ENCODE measurements at regions not wholly inside any gene's neighbourhood (a gene's known extent, or its start where the extent isn't known, plus 50 kb on each side); places are given as distances from the start of the nearest gene placed in this dataset.

- intact Hi-C loops (cut with DNase I, micrococcal nuclease): no loop called here
- no peaks in the 10 kb centered on the region for H3K4me1 ChIP-seq (ENCODE audit: insufficient read depth, low read length)
- no peaks in the 10 kb centered on the region for H3K9me3 ChIP-seq (ENCODE audit: control insufficient read depth in 1 of 2, insufficient read depth in 1 of 2, low read length in 2 of 2)
- H3K4me3 Mint-ChIP-seq: no peak overlapping the region
- ChIA-PET POLR2A (no interaction called here), CTCF (no interaction called here)
- H3K4me1 Mint-ChIP-seq (ENCODE audit: low read depth): no peaks in the 10 kb centered on the region
- no peak overlapping the region for H3K27ac ChIP-seq (ENCODE audit: low read depth in 1 of 2, low read length in 2 of 2)
- H3K4me3 ChIP-seq (ENCODE audit: low read length): no peak overlapping the region
- peaks cover 4% of the 10 kb centered on the region for H3K9me3 Mint-ChIP-seq
- no peak overlapping the region for H3K27ac Mint-ChIP-seq
- no peaks in the 10 kb centered on the region for H3K27me3 ChIP-seq (ENCODE audit: control insufficient read depth in 1 of 2, insufficient read depth in 2 of 2, low read length in 2 of 2)
- no peak for ATAC-seq (ENCODE audit: poor library complexity)
- H3K36me3 ChIP-seq (ENCODE audit: insufficient read depth, low read length): no peaks in the 10 kb centered on the region
- DNase-seq: no peak
- TF ChIP-seq, protein P1, sequence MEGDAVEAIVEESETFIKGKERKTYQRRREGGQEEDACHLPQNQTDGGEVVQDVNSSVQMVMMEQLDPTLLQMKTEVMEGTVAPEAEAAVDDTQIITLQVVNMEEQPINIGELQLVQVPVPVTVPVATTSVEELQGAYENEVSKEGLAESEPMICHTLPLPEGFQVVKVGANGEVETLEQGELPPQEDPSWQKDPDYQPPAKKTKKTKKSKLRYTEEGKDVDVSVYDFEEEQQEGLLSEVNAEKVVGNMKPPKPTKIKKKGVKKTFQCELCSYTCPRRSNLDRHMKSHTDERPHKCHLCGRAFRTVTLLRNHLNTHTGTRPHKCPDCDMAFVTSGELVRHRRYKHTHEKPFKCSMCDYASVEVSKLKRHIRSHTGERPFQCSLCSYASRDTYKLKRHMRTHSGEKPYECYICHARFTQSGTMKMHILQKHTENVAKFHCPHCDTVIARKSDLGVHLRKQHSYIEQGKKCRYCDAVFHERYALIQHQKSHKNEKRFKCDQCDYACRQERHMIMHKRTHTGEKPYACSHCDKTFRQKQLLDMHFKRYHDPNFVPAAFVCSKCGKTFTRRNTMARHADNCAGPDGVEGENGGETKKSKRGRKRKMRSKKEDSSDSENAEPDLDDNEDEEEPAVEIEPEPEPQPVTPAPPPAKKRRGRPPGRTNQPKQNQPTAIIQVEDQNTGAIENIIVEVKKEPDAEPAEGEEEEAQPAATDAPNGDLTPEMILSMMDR (IDR thresholded peaks at IDR 0.05): no peak
- H3K36me3 Mint-ChIP-seq (ENCODE audit: low read depth): no peaks in the 10 kb centered on the region
- no peaks in the 10 kb centered on the region for H3K27me3 Mint-ChIP-seq
These were observed 287.6 kb downstream of the CPS1 start for GRCh38 chr2:210844016-210844415.

DNA sequence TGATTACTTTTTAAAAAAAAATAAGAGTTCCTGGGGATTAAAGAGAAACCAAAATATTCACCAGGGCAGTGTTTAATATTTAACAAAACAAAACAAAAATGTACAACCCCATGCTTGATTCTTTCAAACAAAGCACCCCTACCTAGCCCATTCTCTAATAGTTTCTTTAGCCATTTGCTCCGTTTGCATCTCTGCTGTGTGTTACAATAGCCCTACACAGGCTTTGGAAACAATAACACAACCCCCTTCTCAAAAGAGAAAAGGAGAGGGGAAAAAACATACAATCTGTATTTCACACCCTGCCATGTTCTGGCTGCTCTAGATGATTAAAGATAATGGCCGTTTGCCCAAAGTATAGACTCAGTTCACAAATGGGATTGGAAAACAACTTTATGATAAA is 302.9 kb downstream of the CPS1 start:
- intact Hi-C loops (cut with DNase I, micrococcal nuclease): no loop called here

DNA sequence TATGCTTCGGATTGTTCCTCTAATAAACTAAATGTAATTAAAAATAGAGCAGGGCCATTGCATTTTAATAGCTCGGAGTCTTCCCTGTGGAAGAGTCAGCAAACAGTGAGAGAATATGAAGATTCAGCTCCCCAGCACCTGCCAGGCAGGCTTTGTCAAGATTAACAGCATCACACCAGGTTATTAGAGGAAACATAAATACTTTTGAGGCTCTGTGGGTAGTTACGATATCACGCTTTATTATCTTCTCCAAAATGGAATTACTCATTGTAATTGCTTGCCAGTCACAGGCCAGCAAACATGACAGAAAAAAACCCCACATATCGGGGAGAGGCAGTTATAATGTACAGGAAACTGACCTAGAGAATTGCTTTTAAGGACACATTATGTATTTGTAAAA is 303.9 kb downstream of the CPS1 start:
- Histone ChIP-seq H3K4me3 (ENCODE audit: low read length) (no peak overlapping the region), H3K27me3 (ENCODE audit: control insufficient read depth in 1 of 2, insufficient read depth in 2 of 2, low read length in 2 of 2) (no peaks in the 10 kb centered on the region), H3K4me1 (ENCODE audit: insufficient read depth, low read length) (no peaks in the 10 kb centered on the region), H3K27ac (ENCODE audit: low read depth in 1 of 2, low read length in 2 of 2) (no peak overlapping the region), H3K9me3 (ENCODE audit: control insufficient read depth in 1 of 2, insufficient read depth in 1 of 2, low read length in 2 of 2) (no peaks in the 10 kb centered on the region), H3K36me3 (ENCODE audit: insufficient read depth, low read length) (no peaks in the 10 kb centered on the region)
- Mint-ChIP-seq H3K27me3 (no peaks in the 10 kb centered on the region), H3K4me1 (ENCODE audit: low read depth) (no peaks in the 10 kb centered on the region), H3K9me3 (no peaks in the 10 kb centered on the region), H3K36me3 (ENCODE audit: low read depth) (no peaks in the 10 kb centered on the region), H3K4me3 (no peak overlapping the region), H3K27ac (no peak overlapping the region)
- CTCF ChIA-PET: no interaction called here
- TF ChIP-seq, protein P1 (IDR thresholded peaks at IDR 0.05): no peak
- DNase-seq (no peak), ATAC-seq (ENCODE audit: poor library complexity) (no peak)
- POLR2A ChIA-PET: no interaction called here
- intact Hi-C loops (cut with DNase I, micrococcal nuclease): no loop called here

More for the DNA sequence above, 302.9 kb downstream of the CPS1 start:
- DNase-seq: no peak
- CTCF ChIA-PET: no interaction called here
- Histone ChIP-seq H3K27ac (ENCODE audit: low read depth in 1 of 2, low read length in 2 of 2) (no peak overlapping the region), H3K9me3 (ENCODE audit: control insufficient read depth in 1 of 2, insufficient read depth in 1 of 2, low read length in 2 of 2) (no peaks in the 10 kb centered on the region), H3K27me3 (ENCODE audit: control insufficient read depth in 1 of 2, insufficient read depth in 2 of 2, low read length in 2 of 2) (no peaks in the 10 kb centered on the region), H3K36me3 (ENCODE audit: insufficient read depth, low read length) (no peaks in the 10 kb centered on the region), H3K4me1 (ENCODE audit: insufficient read depth, low read length) (no peaks in the 10 kb centered on the region), H3K4me3 (ENCODE audit: low read length) (no peak overlapping the region)
- no peak for ATAC-seq (ENCODE audit: poor library complexity)
- no peaks in the 10 kb centered on the region for H3K36me3 Mint-ChIP-seq (ENCODE audit: low read depth)
- no peak overlapping the region for H3K27ac Mint-ChIP-seq
- H3K9me3 Mint-ChIP-seq: no peaks in the 10 kb centered on the region
- POLR2A ChIA-PET: no interaction called here
- H3K4me3 Mint-ChIP-seq: no peak overlapping the region
- H3K4me1 Mint-ChIP-seq (ENCODE audit: low read depth): no peaks in the 10 kb centered on the region
- no peaks in the 10 kb centered on the region for H3K27me3 Mint-ChIP-seq
- TF ChIP-seq, protein P1 (IDR thresholded peaks at IDR 0.05): no peak

Measured in CD4-positive, alpha-beta T cell (primary cell).